SJSA1 (cell line): ENCODE measurements at regions not wholly inside any gene's neighbourhood (a gene's known extent, or its start where the extent isn't known, plus 50 kb on each side); places are given as distances from the start of the nearest gene placed in this dataset.

Experiments used
- DNase-seq, 2 experiments: peaks; one replicate each; pipeline ENCODE4 v3.0.0-alpha.2; 2015 to 2020; ENCODE audit warnings: low spot score in 2 of 2, low read depth in 1 of 2
- H3K27ac ChIP-seq: fragments of 250-450 bp; sonication (Bioruptor Pico); 2 replicates; pipeline ENCODE4 v1.5.1; 2020; ENCODE audit warnings: mild to moderate bottlenecking, moderate library complexity
- H3K27me3 ChIP-seq: fragments of 250-450 bp; sonication (Bioruptor Pico); replicated peaks from 2 replicates; pipeline ENCODE4 v1.5.1; 2020; ENCODE audit warnings: mild to moderate bottlenecking, moderate library complexity
- H3K36me3 ChIP-seq: fragments of 250-450 bp; sonication (Bioruptor Pico); 2 replicates; pipeline ENCODE4 v1.5.1; 2020; ENCODE audit warnings: mild to moderate bottlenecking
- H3K4me1 ChIP-seq: fragments of 250-450 bp; sonication (Bioruptor Pico); replicated peaks from 2 replicates; pipeline ENCODE4 v1.6.1; 2021; ENCODE audit warnings: mild to moderate bottlenecking
- H3K4me3 ChIP-seq: fragments of 250-450 bp; sonication (Bioruptor Pico); 2 replicates; pipeline ENCODE4 v1.5.1; 2020; ENCODE audit warnings: mild to moderate bottlenecking
- H3K9me3 ChIP-seq: fragments of 250-450 bp; sonication (Bioruptor Pico); replicated peaks from 2 replicates; pipeline ENCODE4 v1.5.1; 2020; ENCODE audit warnings: mild to moderate bottlenecking

DNA sequence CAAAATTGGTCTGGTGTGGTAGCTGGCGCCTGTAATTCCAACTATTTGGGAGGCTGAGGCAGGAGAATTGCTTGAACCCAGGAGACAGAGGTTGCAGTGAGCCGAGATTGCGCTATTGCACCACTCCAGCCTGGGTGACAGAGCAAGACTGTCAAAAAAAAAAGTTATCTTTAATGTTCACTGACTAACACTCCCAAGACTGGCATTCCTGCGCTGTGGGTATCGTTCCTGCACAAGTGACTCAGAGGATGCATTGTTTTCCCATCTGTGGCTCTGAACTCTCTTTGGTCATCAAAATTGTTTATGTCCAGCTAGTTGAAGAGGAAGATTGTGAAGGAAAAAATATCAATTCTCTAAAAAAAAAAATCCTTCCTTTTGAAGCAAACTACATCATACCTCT is 539.0 kb downstream of the SOX11 start:
- peak in 1 of 2 experiments; percentile 15 for DNase-seq
- Histone ChIP-seq H3K27ac (no peak overlapping the region), H3K4me3 (no peak overlapping the region), H3K9me3 (no peaks in the 10 kb centered on the region; the same call in none of the 2 replicates), H3K4me1 (no peaks in the 10 kb centered on the region), H3K27me3 (no peaks in the 10 kb centered on the region), H3K36me3 (no peaks in the 10 kb centered on the region)

GRCh38 chr2:6233993-6234392 is 541.8 kb downstream of the SOX11 start:
- Histone ChIP-seq H3K9me3 (no peaks in the 10 kb centered on the region; the same call in none of the 2 replicates), H3K27me3 (no peaks in the 10 kb centered on the region), H3K4me1 (no peaks in the 10 kb centered on the region), H3K4me3 (no peak overlapping the region), H3K27ac (no peak overlapping the region), H3K36me3 (no peaks in the 10 kb centered on the region)
- DNase-seq: no peak

DNA sequence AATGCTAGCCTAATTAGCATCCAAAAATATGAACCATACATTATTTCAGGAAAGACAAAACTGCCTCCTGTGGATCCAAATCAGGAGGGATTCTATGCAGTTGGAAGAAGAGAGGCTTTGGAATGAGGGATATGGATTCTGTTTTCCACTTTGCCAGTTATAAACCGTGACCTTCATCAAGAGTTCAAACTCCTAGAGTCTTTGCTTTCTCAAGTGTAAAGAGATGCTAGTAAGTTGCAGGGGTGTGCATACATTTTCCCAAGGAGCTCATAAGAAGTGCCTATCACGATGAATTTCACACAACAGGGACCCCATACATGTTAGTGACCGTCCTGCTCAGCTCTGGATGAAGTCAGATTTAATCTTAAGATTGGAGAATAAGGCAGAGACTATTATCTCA is 542.5 kb downstream of the SOX11 start:
- Histone ChIP-seq H3K4me1 (no peaks in the 10 kb centered on the region), H3K27me3 (no peaks in the 10 kb centered on the region), H3K27ac (no peak overlapping the region), H3K9me3 (no peaks in the 10 kb centered on the region; the same call in none of the 2 replicates), H3K36me3 (no peaks in the 10 kb centered on the region), H3K4me3 (no peak overlapping the region)
- DNase-seq: no peak

GRCh38 chr2:6236317-6236716 is 544.1 kb downstream of the SOX11 start:
- DNase-seq: no peak
- Histone ChIP-seq H3K36me3 (no peaks in the 10 kb centered on the region), H3K4me1 (no peaks in the 10 kb centered on the region), H3K27ac (no peak overlapping the region), H3K4me3 (no peak overlapping the region), H3K27me3 (no peaks in the 10 kb centered on the region), H3K9me3 (no peaks in the 10 kb centered on the region; the same call in none of the 2 replicates)

DNA sequence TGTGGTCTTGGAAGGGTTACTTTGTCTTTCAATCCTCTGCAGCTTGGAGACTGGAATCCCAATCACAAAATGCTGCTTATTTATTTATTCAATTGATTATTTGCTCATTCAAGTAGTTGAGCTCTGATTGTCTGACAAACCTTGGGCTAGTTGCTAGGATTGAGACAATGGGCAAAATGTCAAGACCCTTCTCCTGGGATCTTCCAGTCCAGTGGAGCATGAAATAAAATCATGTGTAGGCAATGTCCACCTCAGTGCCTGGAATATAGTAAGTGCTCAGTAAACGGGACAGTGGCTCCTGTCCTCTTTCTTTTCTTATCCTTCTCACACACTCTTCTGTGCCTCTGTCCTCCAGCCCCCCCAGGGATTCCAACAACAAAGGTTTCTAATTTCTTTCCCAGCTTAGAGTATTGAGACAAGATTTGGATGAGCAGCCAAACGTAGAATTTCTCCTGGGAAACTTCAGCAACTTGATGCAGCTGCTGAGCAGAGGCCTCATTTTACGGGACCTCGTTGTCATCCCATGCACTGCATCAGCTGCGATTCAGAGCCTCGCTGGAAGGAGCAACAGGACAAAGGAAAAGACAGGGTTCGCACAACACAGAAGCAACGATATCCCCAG is 545.0 kb downstream of the SOX11 start:
- Histone ChIP-seq H3K9me3 (no peaks in the 10 kb centered on the region; the same call in none of the 2 replicates), H3K4me3 (no peak overlapping the region), H3K27me3 (no peaks in the 10 kb centered on the region), H3K36me3 (no peaks in the 10 kb centered on the region), H3K4me1 (no peaks in the 10 kb centered on the region), H3K27ac (no peak overlapping the region)
- DNase-seq: no peak

- H3K27ac ChIP-seq: no peak overlapping the region
- DNase-seq: no peak
- H3K9me3 ChIP-seq: no peaks in the 10 kb centered on the region; the same call in 1 of the 2 replicates
- H3K27me3 ChIP-seq: no peaks in the 10 kb centered on the region
- H3K36me3 ChIP-seq: no peaks in the 10 kb centered on the region
- no peak overlapping the region for H3K4me3 ChIP-seq
- H3K4me1 ChIP-seq: no peaks in the 10 kb centered on the region
Observed at GRCh38 chr2:6249557-6249956, 557.4 kb downstream of the SOX11 start.

DNA sequence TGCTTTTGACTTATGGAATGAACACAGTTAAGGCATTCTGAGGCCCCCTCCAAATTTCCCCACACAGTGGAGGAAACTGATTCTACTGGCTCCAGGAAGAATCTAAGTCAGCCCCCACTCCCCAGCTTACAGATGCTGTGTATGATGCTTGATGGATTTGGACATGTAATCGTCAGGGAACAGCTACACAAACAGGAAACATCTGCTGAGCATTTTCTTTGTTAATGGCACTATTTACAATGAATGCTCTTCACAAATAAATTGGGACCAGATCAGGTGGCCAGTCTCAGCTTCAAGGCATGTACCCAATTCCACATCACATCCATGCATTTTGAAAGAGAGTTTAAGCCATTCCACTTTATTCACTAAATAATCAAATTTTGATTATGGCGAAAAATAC is 562.3 kb downstream of the SOX11 start:
- Histone ChIP-seq H3K27me3 (no peaks in the 10 kb centered on the region), H3K4me3 (no peak overlapping the region), H3K9me3 (no peaks in the 10 kb centered on the region; the same call in 1 of the 2 replicates), H3K36me3 (no peaks in the 10 kb centered on the region), H3K27ac (no peak overlapping the region), H3K4me1 (no peaks in the 10 kb centered on the region)
- DNase-seq: no peak

- Histone ChIP-seq H3K36me3 (no peaks in the 10 kb centered on the region), H3K4me1 (no peaks in the 10 kb centered on the region), H3K27me3 (no peaks in the 10 kb centered on the region), H3K27ac (no peak overlapping the region), H3K4me3 (no peak overlapping the region), H3K9me3 (no peaks in the 10 kb centered on the region)
- DNase-seq: no peak
Observed at GRCh38 chr2:6264198-6264597, 572.0 kb downstream of the SOX11 start.

DNA sequence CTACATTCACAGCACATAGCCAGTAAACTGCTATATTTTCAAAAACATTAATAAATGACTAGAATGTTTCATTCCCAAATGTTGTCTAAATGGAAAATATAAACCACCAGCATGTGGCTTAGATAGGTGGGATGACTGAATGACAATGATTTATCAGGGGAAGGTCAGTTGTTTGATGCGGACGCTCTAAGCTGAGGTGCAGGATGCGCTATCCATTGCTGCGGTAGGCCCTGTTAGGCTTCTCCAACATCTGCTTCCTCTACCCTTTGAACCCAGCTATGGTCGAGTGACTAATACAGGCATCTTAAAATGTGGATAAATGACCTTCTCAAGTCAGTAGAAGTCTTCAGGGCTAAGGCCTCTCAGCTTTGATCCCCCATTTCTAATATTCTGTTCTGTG is 584.2 kb downstream of the CMPK2 start:
- no peak overlapping the region for H3K4me3 ChIP-seq
- no peaks in the 10 kb centered on the region for H3K36me3 ChIP-seq
- 0 out of 2 replicates have a peak, but pooled peaks cover 3% of the 10 kb centered on the region for H3K9me3 ChIP-seq
- H3K27me3 ChIP-seq: no peaks in the 10 kb centered on the region
- no peak for DNase-seq
- no peaks in the 10 kb centered on the region for H3K4me1 ChIP-seq
- H3K27ac ChIP-seq: no peak overlapping the region

- Histone ChIP-seq H3K4me1 (no peaks in the 10 kb centered on the region), H3K4me3 (no peak overlapping the region), H3K36me3 (no peaks in the 10 kb centered on the region), H3K27me3 (no peaks in the 10 kb centered on the region), H3K27ac (no peak overlapping the region), H3K9me3 (no peaks in the 10 kb centered on the region)
- DNase-seq: no peak
Observed at GRCh38 chr2:6283259-6283658, 582.4 kb downstream of the CMPK2 start.

DNA sequence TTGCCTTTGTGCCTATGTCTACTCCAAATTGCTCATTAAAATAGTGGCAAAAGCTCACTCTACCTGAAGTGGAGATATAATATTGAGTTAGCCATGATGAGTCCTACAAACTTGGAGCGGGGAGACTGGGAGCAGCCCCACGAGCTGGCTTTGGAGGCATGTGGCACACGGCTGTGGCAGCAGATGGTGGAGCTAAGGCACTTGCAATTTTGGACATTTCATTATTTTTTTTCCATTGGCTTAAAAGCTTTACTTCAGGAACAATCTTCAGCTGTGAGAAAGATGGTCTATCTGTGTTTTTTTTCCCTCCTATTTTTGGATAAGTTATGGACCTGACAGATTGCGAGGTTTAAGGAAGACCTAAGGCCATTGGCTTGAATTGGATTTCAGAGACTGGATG is 578.3 kb downstream of the CMPK2 start:
- no peaks in the 10 kb centered on the region for H3K27me3 ChIP-seq
- H3K4me3 ChIP-seq: no peak overlapping the region
- 0 out of 2 replicates have a peak, but pooled peaks cover 4% of the 10 kb centered on the region for H3K9me3 ChIP-seq
- DNase-seq: no peak
- no peak overlapping the region for H3K27ac ChIP-seq
- no peaks in the 10 kb centered on the region for H3K4me1 ChIP-seq
- no peaks in the 10 kb centered on the region for H3K36me3 ChIP-seq

- H3K4me1 ChIP-seq: no peaks in the 10 kb centered on the region
- H3K9me3 ChIP-seq: 0 out of 2 replicates have a peak, but pooled peaks cover 4% of the 10 kb centered on the region
- no peaks in the 10 kb centered on the region for H3K27me3 ChIP-seq
- no peak for DNase-seq
- no peaks in the 10 kb centered on the region for H3K36me3 ChIP-seq
- H3K4me3 ChIP-seq: no peak overlapping the region
- no peak overlapping the region for H3K27ac ChIP-seq
Observed at GRCh38 chr2:6288791-6289190, 576.9 kb downstream of the CMPK2 start.

DNA sequence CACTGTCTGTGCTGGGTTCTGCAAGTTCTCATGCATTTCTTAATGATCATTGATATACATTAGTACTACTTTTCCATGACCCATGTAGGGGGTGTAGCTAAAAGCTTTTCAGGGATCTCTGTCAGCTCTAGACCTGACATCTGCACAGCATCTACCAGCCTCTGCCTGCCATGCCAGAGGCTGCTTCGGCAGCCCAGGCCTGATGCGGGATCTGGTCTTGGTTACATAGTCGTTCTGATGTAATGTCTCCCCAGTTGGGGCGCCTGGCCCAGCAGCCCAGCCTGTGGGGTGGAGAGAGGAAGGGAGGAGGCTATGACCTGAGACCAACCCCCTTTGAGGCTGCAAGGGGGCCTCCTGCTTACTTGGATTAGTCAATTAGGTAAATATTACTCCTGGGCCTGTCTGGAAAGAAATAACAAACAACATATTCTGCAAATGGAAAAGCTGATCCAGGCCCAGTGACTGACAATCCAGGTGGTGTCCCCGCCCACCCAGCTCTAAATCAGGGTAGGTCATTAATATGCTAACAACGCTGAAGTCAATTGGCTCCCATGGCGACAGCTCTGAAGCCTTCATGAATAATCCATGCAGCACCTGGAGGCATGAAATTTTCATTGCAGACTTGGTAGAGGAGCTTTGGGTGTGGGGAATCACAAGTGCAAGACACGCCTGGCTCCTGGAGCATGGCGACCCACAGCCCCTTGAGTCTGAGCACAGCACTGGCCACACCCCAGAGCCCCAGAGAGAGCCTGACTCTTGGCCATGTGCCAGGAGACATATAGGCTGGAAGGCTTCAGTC is 575.3 kb downstream of the CMPK2 start:
- H3K4me1 ChIP-seq: no peaks in the 10 kb centered on the region

DNA sequence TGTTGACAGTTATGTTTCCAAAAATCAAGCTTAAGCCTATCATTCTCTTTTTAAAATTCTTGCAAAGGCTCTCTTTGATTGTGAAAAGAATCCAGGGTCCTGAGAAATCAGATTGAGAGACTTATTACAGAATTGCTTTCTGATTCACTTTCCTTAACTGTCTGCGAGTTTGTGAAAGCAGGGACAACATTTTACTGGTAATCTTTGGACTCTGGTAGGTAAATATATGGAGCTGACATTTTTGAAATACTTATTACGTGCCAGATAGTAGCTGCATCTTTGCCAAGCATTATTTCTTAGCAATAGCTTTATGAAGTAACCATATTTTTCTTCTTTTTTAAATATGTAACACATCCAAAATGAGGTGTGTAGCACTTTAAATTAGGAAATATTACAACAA is 570.9 kb downstream of the CMPK2 start:
- H3K27ac ChIP-seq: no peak overlapping the region
- DNase-seq: no peak
- no peak overlapping the region for H3K4me3 ChIP-seq
- H3K4me1 ChIP-seq: no peaks in the 10 kb centered on the region
- H3K36me3 ChIP-seq: no peaks in the 10 kb centered on the region
- H3K27me3 ChIP-seq: no peaks in the 10 kb centered on the region
- H3K9me3 ChIP-seq: 0 out of 2 replicates have a peak, but pooled peaks cover 4% of the 10 kb centered on the region

More for the DNA sequence above, 575.3 kb downstream of the CMPK2 start:
- no peak overlapping the region for H3K4me3 ChIP-seq
- no peak overlapping the region for H3K27ac ChIP-seq
- H3K9me3 ChIP-seq: 0 out of 2 replicates have a peak, but pooled peaks cover 4% of the 10 kb centered on the region
- H3K36me3 ChIP-seq: no peaks in the 10 kb centered on the region
- DNase-seq: no peak
- no peaks in the 10 kb centered on the region for H3K27me3 ChIP-seq
